ENCODE measurements at regions not wholly inside any gene's neighbourhood (a gene's known extent, or its start where the extent isn't known, plus 50 kb on each side); places are given as distances from the start of the nearest gene placed in this dataset.

- TF ChIP-seq KDM4A (IDR thresholded peaks at IDR 0.05; ENCODE audit: low read depth, low read length, severe bottlenecking) = no peak
- TF ChIP-seq SIRT6 (IDR thresholded peaks at IDR 0.05; ENCODE audit: low read length) = no peak
- no peak for TF ChIP-seq CHD7 (IDR thresholded peaks at IDR 0.05; ENCODE audit: insufficient replicate concordance, low read length)
- TF ChIP-seq, protein P1, sequence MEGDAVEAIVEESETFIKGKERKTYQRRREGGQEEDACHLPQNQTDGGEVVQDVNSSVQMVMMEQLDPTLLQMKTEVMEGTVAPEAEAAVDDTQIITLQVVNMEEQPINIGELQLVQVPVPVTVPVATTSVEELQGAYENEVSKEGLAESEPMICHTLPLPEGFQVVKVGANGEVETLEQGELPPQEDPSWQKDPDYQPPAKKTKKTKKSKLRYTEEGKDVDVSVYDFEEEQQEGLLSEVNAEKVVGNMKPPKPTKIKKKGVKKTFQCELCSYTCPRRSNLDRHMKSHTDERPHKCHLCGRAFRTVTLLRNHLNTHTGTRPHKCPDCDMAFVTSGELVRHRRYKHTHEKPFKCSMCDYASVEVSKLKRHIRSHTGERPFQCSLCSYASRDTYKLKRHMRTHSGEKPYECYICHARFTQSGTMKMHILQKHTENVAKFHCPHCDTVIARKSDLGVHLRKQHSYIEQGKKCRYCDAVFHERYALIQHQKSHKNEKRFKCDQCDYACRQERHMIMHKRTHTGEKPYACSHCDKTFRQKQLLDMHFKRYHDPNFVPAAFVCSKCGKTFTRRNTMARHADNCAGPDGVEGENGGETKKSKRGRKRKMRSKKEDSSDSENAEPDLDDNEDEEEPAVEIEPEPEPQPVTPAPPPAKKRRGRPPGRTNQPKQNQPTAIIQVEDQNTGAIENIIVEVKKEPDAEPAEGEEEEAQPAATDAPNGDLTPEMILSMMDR (IDR thresholded peaks at IDR 0.05; ENCODE audit: control extremely low read depth in 1 of 3, insufficient read depth in 1 of 3, low read depth in 1 of 3, low read length in 3 of 3) = no peak
- no peak for TF ChIP-seq GABPA (IDR thresholded peaks at IDR 0.05; ENCODE audit: borderline replicate concordance, insufficient read depth, low read length)
- TF ChIP-seq SP4 (IDR thresholded peaks at IDR 0.05; ENCODE audit: low read length) = no peak
- TF ChIP-seq CBX8 (IDR thresholded peaks at IDR 0.05; ENCODE audit: borderline replicate concordance, low read depth, low read length) = no peak
Observed at GRCh38 chr13:99663908-99664307, 162.6 kb downstream of the TM9SF2 start (continued).

Measured in H1 (cell line).